Right lobe of liver (tissue), 4 donors: ENCODE measurements at regions not wholly inside any gene's neighbourhood (a gene's known extent, or its start where the extent isn't known, plus 50 kb on each side); places are given as distances from the start of the nearest gene placed in this dataset.

ENCODE experiments used
- POLR2A ChIP-seq: fragments of 450-650 bp; IDR thresholded peaks from one replicate; pipeline ENCODE4 v1.6.1; 2017; ENCODE audit warnings: antibody characterized with exemption, mild to moderate bottlenecking
- TF ChIP-seq, protein P1 (sequence below), 4 donors: fragments of 200-600 bp in 3 of 4; fragments of 450-650 bp in 1 of 4; IDR thresholded peaks; one replicate each; pipeline versions ENCODE4 v1.5.1 to v1.8.0; 2016 to 2022; ENCODE audit warnings: antibody characterized with exemption in 4 of 4, mild to moderate bottlenecking in 2 of 4
- donor health status: DM: no; HTN: no; CAD: no.
- donor health status: DM: no; HTN: no; CAD: no.
- donor health status: DM: no; HTN: yes; CAD: no.

DNA sequence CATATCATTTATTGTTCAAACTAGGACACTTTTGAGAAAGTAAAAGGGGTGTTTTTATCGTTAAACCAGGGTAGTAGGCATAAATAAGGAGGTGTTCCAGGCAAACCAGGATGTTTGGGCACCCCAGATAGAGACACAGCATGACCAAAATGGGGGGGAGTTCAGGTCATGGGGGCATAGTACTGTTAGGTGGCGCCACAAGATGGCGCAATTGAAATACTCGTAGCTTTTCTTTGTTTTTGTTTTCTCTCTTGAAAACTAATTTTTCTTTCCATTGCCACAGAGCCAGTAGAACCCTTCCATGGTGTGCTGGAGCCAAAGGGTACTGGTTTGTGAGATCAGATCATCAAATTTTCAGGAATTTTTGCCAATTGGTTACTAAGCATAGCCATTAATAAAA, 283.4 kb downstream of the BCOR start:
- TF ChIP-seq POLR2A = no peak
- TF ChIP-seq, protein P1, sequence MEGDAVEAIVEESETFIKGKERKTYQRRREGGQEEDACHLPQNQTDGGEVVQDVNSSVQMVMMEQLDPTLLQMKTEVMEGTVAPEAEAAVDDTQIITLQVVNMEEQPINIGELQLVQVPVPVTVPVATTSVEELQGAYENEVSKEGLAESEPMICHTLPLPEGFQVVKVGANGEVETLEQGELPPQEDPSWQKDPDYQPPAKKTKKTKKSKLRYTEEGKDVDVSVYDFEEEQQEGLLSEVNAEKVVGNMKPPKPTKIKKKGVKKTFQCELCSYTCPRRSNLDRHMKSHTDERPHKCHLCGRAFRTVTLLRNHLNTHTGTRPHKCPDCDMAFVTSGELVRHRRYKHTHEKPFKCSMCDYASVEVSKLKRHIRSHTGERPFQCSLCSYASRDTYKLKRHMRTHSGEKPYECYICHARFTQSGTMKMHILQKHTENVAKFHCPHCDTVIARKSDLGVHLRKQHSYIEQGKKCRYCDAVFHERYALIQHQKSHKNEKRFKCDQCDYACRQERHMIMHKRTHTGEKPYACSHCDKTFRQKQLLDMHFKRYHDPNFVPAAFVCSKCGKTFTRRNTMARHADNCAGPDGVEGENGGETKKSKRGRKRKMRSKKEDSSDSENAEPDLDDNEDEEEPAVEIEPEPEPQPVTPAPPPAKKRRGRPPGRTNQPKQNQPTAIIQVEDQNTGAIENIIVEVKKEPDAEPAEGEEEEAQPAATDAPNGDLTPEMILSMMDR (IDR thresholded peaks at IDR 0.05) = peak; percentile 34 to 54 (median 41)
